NB4 (cell line): ENCODE measurements at regions not wholly inside any gene's neighbourhood (a gene's known extent, or its start where the extent isn't known, plus 50 kb on each side); places are given as distances from the start of the nearest gene placed in this dataset.

ENCODE experiments used
- MYC ChIP-seq: IDR thresholded peaks from 2 replicates; pipeline ENCODE4 v1.6.1; 2011; ENCODE audit warnings: low read depth, low read length
- POLR2A ChIP-seq: IDR thresholded peaks from 2 replicates; pipeline ENCODE4 v1.6.1; 2011; ENCODE audit warnings: mild to moderate bottlenecking; ENCODE audit not compliant: insufficient read length; ENCODE audit errors: extremely low read depth
- TF ChIP-seq, protein P1 (sequence below): IDR thresholded peaks from one replicate; pipeline ENCODE4 v1.5.1; 2012; ENCODE audit warnings: low read depth, low read length
- TF ChIP-seq, protein P2 (sequence below): IDR thresholded peaks from 2 replicates; pipeline ENCODE4 v1.6.1; 2011; ENCODE audit warnings: low read depth, low read length

DNA sequence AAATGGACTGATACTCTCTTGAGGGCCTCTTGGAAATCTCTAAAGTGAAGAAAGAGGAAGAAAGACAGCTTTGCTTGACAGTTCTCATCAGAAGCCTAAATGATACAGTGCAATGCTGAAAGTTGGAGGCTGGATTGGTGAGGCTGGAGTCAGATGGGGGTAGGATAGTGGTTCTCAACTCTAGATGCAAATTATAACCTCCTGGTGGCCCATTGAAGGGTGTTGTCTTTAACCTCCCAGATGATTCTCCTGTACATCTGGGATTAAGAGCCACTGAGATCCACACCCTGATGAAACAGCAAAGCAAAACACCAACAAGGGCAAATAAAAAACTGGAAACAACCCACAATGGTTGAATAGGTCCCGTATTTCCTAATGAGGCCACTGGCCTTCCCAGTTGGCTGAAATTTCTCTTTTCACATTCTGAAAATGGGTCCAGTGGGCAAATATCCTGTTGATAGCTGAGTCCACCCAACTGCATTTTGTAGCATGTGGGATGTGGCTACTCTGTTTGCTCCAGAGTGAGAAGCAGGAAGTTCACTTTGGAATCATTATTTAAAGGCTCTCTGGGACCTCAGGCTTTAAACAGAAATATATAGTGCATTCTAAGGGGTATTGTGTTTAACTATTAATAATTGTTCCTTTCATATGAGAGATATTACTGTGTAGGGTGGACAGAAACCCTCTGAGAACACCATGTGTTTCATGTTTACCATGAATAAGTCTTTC, 208.1 kb downstream of the SOX4 start:
- TF ChIP-seq, protein P1, sequence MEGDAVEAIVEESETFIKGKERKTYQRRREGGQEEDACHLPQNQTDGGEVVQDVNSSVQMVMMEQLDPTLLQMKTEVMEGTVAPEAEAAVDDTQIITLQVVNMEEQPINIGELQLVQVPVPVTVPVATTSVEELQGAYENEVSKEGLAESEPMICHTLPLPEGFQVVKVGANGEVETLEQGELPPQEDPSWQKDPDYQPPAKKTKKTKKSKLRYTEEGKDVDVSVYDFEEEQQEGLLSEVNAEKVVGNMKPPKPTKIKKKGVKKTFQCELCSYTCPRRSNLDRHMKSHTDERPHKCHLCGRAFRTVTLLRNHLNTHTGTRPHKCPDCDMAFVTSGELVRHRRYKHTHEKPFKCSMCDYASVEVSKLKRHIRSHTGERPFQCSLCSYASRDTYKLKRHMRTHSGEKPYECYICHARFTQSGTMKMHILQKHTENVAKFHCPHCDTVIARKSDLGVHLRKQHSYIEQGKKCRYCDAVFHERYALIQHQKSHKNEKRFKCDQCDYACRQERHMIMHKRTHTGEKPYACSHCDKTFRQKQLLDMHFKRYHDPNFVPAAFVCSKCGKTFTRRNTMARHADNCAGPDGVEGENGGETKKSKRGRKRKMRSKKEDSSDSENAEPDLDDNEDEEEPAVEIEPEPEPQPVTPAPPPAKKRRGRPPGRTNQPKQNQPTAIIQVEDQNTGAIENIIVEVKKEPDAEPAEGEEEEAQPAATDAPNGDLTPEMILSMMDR: no peak
- TF ChIP-seq POLR2A (no peak), MYC (no peak)
- TF ChIP-seq, protein P2, sequence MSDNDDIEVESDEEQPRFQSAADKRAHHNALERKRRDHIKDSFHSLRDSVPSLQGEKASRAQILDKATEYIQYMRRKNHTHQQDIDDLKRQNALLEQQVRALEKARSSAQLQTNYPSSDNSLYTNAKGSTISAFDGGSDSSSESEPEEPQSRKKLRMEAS: no peak
